Neutrophil (primary cell): ENCODE measurements at regions not wholly inside any gene's neighbourhood (a gene's known extent, or its start where the extent isn't known, plus 50 kb on each side); places are given as distances from the start of the nearest gene placed in this dataset.

Source experiments
- H3K27ac ChIP-seq: fragments of 200-600 bp; sonication (generic); 2 replicates; pipeline ENCODE4 v1.5.1; 2016; ENCODE audit warnings: mild to moderate bottlenecking, moderate library complexity
- H3K27me3 ChIP-seq: fragments of 200-600 bp; sonication (generic); 2 replicates; pipeline ENCODE4 v1.6.0; 2016; ENCODE audit warnings: mild to moderate bottlenecking
- H3K36me3 ChIP-seq: fragments of 200-600 bp; sonication (generic); 2 replicates; pipeline ENCODE4 v1.5.1; 2017
- H3K4me1 ChIP-seq, 2 experiments: fragments of 200-600 bp in 1 of 2; sonication (generic) in 1 of 2; 1 replicate in 1 of 2; 2 replicates in 1 of 2; pipeline versions ENCODE4 v1.5.1 to v1.6.1; 2013 to 2016; ENCODE audit warnings: low read depth in 1 of 2, low read length in 1 of 2, mild to moderate bottlenecking in 1 of 2, moderate library complexity in 1 of 2; ENCODE audit not compliant: control insufficient read depth in 1 of 2, insufficient read depth in 1 of 2
- H3K4me3 ChIP-seq, 2 experiments: fragments of 200-600 bp in 1 of 2; sonication (generic) in 1 of 2; 1 replicate in 1 of 2; 2 replicates in 1 of 2; pipeline ENCODE4 v1.5.1; 2013 to 2016; ENCODE audit warnings: low read depth in 1 of 2, low read length in 1 of 2, mild to moderate bottlenecking in 1 of 2, moderate library complexity in 1 of 2
- H3K9me3 ChIP-seq: fragments of 200-600 bp; sonication (generic); 2 replicates; pipeline ENCODE4 v1.5.1; 2016
- TF ChIP-seq, protein P1 (sequence below): fragments of 200-600 bp; sonication (generic); IDR thresholded peaks from 2 replicates; pipeline ENCODE4 v1.5.1; 2016; ENCODE audit warnings: antibody characterized with exemption

DNA sequence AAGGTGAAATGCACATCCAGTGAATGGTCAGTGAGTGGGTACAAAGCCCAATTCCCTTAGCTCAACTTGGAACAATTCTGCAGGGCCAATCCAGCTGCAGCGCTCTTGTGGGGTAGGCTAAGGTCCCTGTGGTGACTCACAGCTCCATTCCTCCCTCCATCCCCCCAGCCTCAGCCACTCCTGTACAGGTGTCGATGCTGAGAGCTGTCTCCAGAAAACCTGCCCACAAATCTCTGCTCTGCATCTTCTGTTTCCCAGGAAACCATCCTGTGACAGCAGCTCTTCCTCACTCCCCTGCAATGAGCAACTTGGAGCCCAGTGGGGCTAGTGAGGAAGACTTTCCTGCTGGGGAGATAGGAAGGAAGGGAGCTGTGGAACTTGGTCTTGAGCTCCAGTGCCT is 244.7 kb upstream of the GPR26 start:
- H3K9me3 ChIP-seq, result no peaks in the 10 kb centered on the region
- H3K27ac ChIP-seq, result no peak overlapping the region
- no peaks in the 10 kb centered on the region for H3K4me1 ChIP-seq
- H3K4me3 ChIP-seq, result no peak overlapping the region
- TF ChIP-seq, protein P1, sequence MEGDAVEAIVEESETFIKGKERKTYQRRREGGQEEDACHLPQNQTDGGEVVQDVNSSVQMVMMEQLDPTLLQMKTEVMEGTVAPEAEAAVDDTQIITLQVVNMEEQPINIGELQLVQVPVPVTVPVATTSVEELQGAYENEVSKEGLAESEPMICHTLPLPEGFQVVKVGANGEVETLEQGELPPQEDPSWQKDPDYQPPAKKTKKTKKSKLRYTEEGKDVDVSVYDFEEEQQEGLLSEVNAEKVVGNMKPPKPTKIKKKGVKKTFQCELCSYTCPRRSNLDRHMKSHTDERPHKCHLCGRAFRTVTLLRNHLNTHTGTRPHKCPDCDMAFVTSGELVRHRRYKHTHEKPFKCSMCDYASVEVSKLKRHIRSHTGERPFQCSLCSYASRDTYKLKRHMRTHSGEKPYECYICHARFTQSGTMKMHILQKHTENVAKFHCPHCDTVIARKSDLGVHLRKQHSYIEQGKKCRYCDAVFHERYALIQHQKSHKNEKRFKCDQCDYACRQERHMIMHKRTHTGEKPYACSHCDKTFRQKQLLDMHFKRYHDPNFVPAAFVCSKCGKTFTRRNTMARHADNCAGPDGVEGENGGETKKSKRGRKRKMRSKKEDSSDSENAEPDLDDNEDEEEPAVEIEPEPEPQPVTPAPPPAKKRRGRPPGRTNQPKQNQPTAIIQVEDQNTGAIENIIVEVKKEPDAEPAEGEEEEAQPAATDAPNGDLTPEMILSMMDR, result no peak
- H3K36me3 ChIP-seq, result no peaks in the 10 kb centered on the region
- H3K27me3 ChIP-seq, result peaks cover 41% of the 10 kb centered on the region

- Histone ChIP-seq H3K27ac (no peak overlapping the region), H3K4me3 (no peak overlapping the region), H3K27me3 (peaks cover 41% of the 10 kb centered on the region), H3K4me1 (peaks cover 3 to 5% of the 10 kb centered on the region in 2 experiments), H3K36me3 (no peaks in the 10 kb centered on the region), H3K9me3 (no peaks in the 10 kb centered on the region)
- TF ChIP-seq, protein P1, result no peak
These were observed 243.9 kb upstream of the GPR26 start for GRCh38 chr10:123422261-123422660.

DNA sequence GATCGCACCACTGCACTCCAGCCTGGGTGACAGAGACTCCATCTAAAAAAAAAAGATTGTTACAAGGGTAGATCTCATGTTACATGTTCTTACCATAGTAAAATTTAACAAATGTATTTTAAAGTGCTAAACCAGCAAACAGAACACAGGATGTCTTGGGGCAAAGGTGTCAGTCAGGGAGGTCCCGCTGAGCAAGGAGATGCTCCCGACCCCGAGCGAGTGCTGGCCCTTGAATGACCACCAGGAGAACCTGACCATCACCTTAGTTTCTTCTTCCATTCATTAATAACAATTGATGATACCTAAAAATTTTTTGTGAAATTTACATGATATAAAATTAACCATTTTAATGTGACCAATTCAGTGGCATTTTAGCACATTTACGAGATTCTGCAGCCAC is 241.6 kb upstream of the GPR26 start:
- Histone ChIP-seq H3K27me3 (peaks cover 40% of the 10 kb centered on the region), H3K27ac (no peak overlapping the region), H3K9me3 (no peaks in the 10 kb centered on the region), H3K4me3 (no peak overlapping the region), H3K36me3 (no peaks in the 10 kb centered on the region), H3K4me1 (peaks cover 7 to 10% of the 10 kb centered on the region in 2 experiments)
- TF ChIP-seq, protein P1, result no peak

- Histone ChIP-seq H3K4me3 (no peak overlapping the region), H3K4me1 (peaks cover 7 to 10% of the 10 kb centered on the region in 2 experiments), H3K36me3 (no peaks in the 10 kb centered on the region), H3K27ac (no peak overlapping the region), H3K9me3 (no peaks in the 10 kb centered on the region), H3K27me3 (peaks cover 45% of the 10 kb centered on the region)
- TF ChIP-seq, protein P1, result no peak
These were observed 240.5 kb upstream of the GPR26 start for GRCh38 chr10:123425680-123426079.

- no peak overlapping the region for H3K27ac ChIP-seq
- H3K4me1 ChIP-seq, result peaks cover 7 to 10% of the 10 kb centered on the region in 2 experiments
- no peaks in the 10 kb centered on the region for H3K9me3 ChIP-seq
- peaks cover 44% of the 10 kb centered on the region for H3K27me3 ChIP-seq
- no peaks in the 10 kb centered on the region for H3K36me3 ChIP-seq
- TF ChIP-seq, protein P1, result no peak
- no peak overlapping the region for H3K4me3 ChIP-seq
These were observed 238.9 kb upstream of the GPR26 start for GRCh38 chr10:123427165-123427786.
